ENCODE measurements at regions not wholly inside any gene's neighbourhood (a gene's known extent, or its start where the extent isn't known, plus 50 kb on each side); places are given as distances from the start of the nearest gene placed in this dataset.

- TF ChIP-seq, protein P1, sequence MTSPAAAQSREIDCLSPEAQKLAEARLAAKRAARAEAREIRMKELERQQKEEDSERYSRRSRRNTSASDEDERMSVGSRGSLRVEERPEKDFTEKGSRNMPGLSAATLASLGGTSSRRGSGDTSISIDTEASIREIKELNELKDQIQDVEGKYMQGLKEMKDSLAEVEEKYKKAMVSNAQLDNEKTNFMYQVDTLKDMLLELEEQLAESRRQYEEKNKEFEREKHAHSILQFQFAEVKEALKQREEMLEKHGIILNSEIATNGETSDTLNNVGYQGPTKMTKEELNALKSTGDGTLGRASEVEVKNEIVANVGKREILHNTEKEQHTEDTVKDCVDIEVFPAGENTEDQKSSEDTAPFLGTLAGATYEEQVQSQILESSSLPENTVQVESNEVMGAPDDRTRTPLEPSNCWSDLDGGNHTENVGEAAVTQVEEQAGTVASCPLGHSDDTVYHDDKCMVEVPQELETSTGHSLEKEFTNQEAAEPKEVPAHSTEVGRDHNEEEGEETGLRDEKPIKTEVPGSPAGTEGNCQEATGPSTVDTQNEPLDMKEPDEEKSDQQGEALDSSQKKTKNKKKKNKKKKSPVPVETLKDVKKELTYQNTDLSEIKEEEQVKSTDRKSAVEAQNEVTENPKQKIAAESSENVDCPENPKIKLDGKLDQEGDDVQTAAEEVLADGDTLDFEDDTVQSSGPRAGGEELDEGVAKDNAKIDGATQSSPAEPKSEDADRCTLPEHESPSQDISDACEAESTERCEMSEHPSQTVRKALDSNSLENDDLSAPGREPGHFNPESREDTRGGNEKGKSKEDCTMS (CRISPR knock-in tag; conservative IDR thresholded peaks at IDR 0.05) = no peak
- TF ChIP-seq, protein P2, sequence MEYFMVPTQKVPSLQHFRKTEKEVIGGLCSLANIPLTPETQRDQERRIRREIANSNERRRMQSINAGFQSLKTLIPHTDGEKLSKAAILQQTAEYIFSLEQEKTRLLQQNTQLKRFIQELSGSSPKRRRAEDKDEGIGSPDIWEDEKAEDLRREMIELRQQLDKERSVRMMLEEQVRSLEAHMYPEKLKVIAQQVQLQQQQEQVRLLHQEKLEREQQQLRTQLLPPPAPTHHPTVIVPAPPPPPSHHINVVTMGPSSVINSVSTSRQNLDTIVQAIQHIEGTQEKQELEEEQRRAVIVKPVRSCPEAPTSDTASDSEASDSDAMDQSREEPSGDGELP (IDR thresholded peaks at IDR 0.05; ENCODE audit: borderline replicate concordance, low read depth) = no peak
- TF ChIP-seq SP140L (CRISPR knock-in tag; IDR thresholded peaks at IDR 0.05; ENCODE audit: borderline replicate concordance) = no peak
- no peak for TF ChIP-seq SRF (IDR thresholded peaks at IDR 0.05; ENCODE audit: low read depth, low read length)
- TF ChIP-seq KDM4B (CRISPR knock-in tag; IDR thresholded peaks at IDR 0.05) = no peak
Measured at GRCh38 chr4:19402581-19403065, 849.1 kb upstream of the SLIT2 start (continued).

DNA sequence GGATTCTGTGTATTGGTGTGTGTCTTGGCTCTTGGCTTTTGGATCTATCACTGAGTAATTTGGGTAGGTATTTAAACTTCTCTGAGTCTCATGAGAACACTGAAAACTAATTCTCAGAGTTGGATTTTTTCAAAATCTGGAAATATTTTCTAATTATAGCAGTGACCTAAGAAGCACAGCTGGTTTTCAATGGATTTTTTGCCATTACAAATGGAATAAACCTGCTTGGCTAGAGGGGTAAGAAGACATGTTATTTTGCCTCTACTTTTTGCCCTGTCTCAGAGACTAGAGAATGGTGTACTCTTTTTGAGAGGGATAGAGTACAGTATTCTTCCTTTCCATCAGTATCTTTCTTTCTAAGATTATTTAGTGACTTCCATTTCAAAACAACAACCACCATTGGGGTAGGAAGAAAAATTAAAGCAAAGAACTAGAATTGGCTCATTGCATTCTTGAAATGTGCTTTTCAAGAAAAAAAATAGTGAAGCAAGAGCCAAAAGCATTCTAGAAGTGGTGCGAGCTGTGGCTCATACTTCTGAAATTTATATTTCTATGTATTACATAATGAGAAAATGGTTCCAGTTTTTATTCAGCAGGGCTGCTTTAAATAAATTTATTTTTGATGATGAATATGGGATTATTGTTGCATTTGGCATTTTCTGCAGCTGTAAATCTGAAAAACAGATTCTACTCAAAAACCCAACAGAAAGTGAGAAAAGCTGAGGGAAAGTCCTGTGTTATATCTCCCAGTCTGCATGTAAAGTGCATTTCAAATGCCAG, 850.2 kb upstream of the SLIT2 start:
- CTCF ChIA-PET (ENCODE audit: low intra/inter-chr PET ratio, low total read pairs) = no interaction called here
- TF ChIP-seq ZNF615 (CRISPR knock-in tag; IDR thresholded peaks at IDR 0.05; ENCODE audit: borderline replicate concordance) = no peak
- TF ChIP-seq AFF4 (CRISPR knock-in tag; IDR thresholded peaks at IDR 0.05) = no peak
- no peak for TF ChIP-seq ZNF780A (CRISPR knock-in tag; IDR thresholded peaks at IDR 0.05)
- no peak for TF ChIP-seq ZNF720 (CRISPR knock-in tag; IDR thresholded peaks at IDR 0.05)
- TF ChIP-seq YY1 (IDR thresholded peaks at IDR 0.05; ENCODE audit: insufficient read depth, insufficient replicate concordance, low read depth, low read length) = no peak
- TF ChIP-seq CEBPG (CRISPR knock-in tag; IDR thresholded peaks at IDR 0.05) = no peak
- no peak for TF ChIP-seq ZNF773 (CRISPR knock-in tag; IDR thresholded peaks at IDR 0.05; ENCODE audit: borderline replicate concordance)
- TF ChIP-seq HCFC1 (IDR thresholded peaks at IDR 0.05; ENCODE audit: low read depth, low read length) = no peak

More for the DNA sequence above, 850.2 kb upstream of the SLIT2 start:
- Histone ChIP-seq H3K4me1 (ENCODE audit: insufficient read depth, low read length) (no peaks in the 10 kb centered on the region), H3K4me2 (ENCODE audit: low read depth, low read length) (no peak overlapping the region), H3K9ac (ENCODE audit: insufficient read depth, low read depth, low read length) (no peak overlapping the region), H3K27me3 (ENCODE audit: control insufficient read depth in 1 of 2, insufficient read depth in 2 of 2, low read length in 2 of 2) (no peaks in the 10 kb centered on the region), H3K27ac (ENCODE audit: extremely low read length, insufficient read depth, low read length) (no peak overlapping the region), H3K79me2 (ENCODE audit: insufficient read depth, low read length) (no peaks in the 10 kb centered on the region), H3K4me3 (replicated peaks in 1 of 3; ENCODE audit: insufficient read depth in 1 of 3, low read depth in 2 of 3, low read length in 3 of 3) (no peak overlapping the region), H3K36me3 (replicated peaks in 1 of 2; ENCODE audit: control insufficient read depth in 1 of 2, insufficient read depth in 2 of 2, low read length in 2 of 2) (no peaks in the 10 kb centered on the region), H3K9me3 (ENCODE audit: low read length) (peaks cover 66% of the 10 kb centered on the region), H2AFZ (ENCODE audit: low read length) (no peak overlapping the region), H4K20me1 (ENCODE audit: insufficient read depth, low read length) (no peaks in the 10 kb centered on the region)
- no peak for FAIRE-seq
- whole genome bisulfite sequencing (ENCODE audit: low lambda C conversion rate) = 0% methylated on average over 1 of the region's 1 CpG
- in situ Hi-C loops (cut with HindIII; ENCODE audit: extremely low pct_ligation_motif_present, low pct_unique_long_range_greater_than_20kb) = no loop called here
- ATAC-seq = no peak
- DNase-seq (ENCODE audit: low spot score) = no peak
- POLR2A ChIA-PET = no interaction called here
- no TSS peak for BruUV-seq (replicated peaks)
- intact Hi-C loops (cut with micrococcal nuclease; ENCODE audit: unreplicated experiment) = no loop called here

All from HepG2 (cell line).